CD4-positive, alpha-beta T cell treated with Interleukin-1 beta for 1 hour (primary cell): ENCODE measurements at regions not wholly inside any gene's neighbourhood (a gene's known extent, or its start where the extent isn't known, plus 50 kb on each side); places are given as distances from the start of the nearest gene placed in this dataset.
"Not testable (repeated sequence)": the region's sequence is repeated elsewhere in the genome, so short reads cannot be mapped to it uniquely, and the experiment has no call there.

Experiments used
- DNase-seq, 2 donors: peaks; one replicate each; pipeline ENCODE4 v3.0.0-alpha.2; 2020 to 2022

- no peak for DNase-seq
These were observed 404.3 kb downstream of the JRKL start for GRCh38 chr11:96794152-96794551.

GRCh38 chr11:96798445-96798844 is 408.6 kb downstream of the JRKL start:
- DNase-seq = no peak

- DNase-seq = no peak
These were observed 425.4 kb downstream of the JRKL start for GRCh38 chr11:96815236-96815635.

GRCh38 chr11:96817482-96818399 is 427.9 kb downstream of the JRKL start:
- DNase-seq = no peak

- DNase-seq = no peak
These were observed 437.4 kb downstream of the JRKL start for GRCh38 chr11:96827164-96827563.

- no peak for DNase-seq
These were observed 452.0 kb downstream of the JRKL start for GRCh38 chr11:96841792-96842191.

- DNase-seq = no peak
These were observed 452.9 kb downstream of the JRKL start for GRCh38 chr11:96842731-96843130.

GRCh38 chr11:96854425-96854824 is 464.6 kb downstream of the JRKL start:
- DNase-seq = no peak

GRCh38 chr11:96861722-96862121 is 471.9 kb downstream of the JRKL start:
- DNase-seq = not testable (repeated sequence)

- no peak for DNase-seq
These were observed 473.7 kb downstream of the JRKL start for GRCh38 chr11:96863520-96863919.

- DNase-seq = no peak
These were observed 475.2 kb downstream of the JRKL start for GRCh38 chr11:96865020-96865419.

- DNase-seq = no peak
These were observed 479.4 kb downstream of the JRKL start for GRCh38 chr11:96869207-96869606.

GRCh38 chr11:96875712-96876111 is 485.9 kb downstream of the JRKL start:
- DNase-seq = no peak

GRCh38 chr11:96878299-96879051 is 488.7 kb downstream of the JRKL start:
- DNase-seq = no peak

GRCh38 chr11:96882622-96883021 is 492.8 kb downstream of the JRKL start:
- DNase-seq = not testable (repeated sequence)

- DNase-seq = no peak
These were observed 495.6 kb downstream of the JRKL start for GRCh38 chr11:96885405-96885804.

GRCh38 chr11:96885912-96886311 is 496.1 kb downstream of the JRKL start:
- no peak for DNase-seq

GRCh38 chr11:96893988-96894387 is 504.2 kb downstream of the JRKL start:
- no peak for DNase-seq

- no peak for DNase-seq
These were observed 504.8 kb downstream of the JRKL start for GRCh38 chr11:96894587-96894986.

GRCh38 chr11:96899971-96900370 is 510.2 kb downstream of the JRKL start:
- no peak for DNase-seq

GRCh38 chr11:96905143-96905542 is 515.3 kb downstream of the JRKL start:
- DNase-seq = no peak

- DNase-seq = no peak
These were observed 515.9 kb downstream of the JRKL start for GRCh38 chr11:96905663-96906062.

- no peak for DNase-seq
These were observed 516.7 kb downstream of the JRKL start for GRCh38 chr11:96906476-96906875.

- no peak for DNase-seq
These were observed 536.0 kb downstream of the JRKL start for GRCh38 chr11:96925862-96926261.
